Activated CD4-positive, alpha-beta T cell treated with anti-CD3 and anti-CD28 coated beads for 36 hours (primary cell): ENCODE measurements at regions not wholly inside any gene's neighbourhood (a gene's known extent, or its start where the extent isn't known, plus 50 kb on each side); places are given as distances from the start of the nearest gene placed in this dataset.

Experiments used
- ATAC-seq: fragments of 200-7000 bp; cut with Tn5 transposase; one replicate; pipeline ENCODE4 v1.10.0; 2021; ENCODE audit warnings: mild to moderate bottlenecking, moderate library complexity
- CTCF ChIA-PET: fragments of 350-600 bp; sonication (Branson Sonifier 250); formaldehyde crosslinking; loops from one replicate; lab custom pipeline; 2021; ENCODE audit warnings: antibody characterized with exemption; lab: Charles Lee
- POLR2A ChIA-PET: fragments of 350-600 bp; sonication (Branson Sonifier 250); formaldehyde crosslinking; loops from one replicate; lab custom pipeline; 2021; ENCODE audit warnings: antibody characterized with exemption, inconsistent platforms; lab: Charles Lee
- DNase-seq: peaks from one replicate; pipeline ENCODE4 v3.0.0-alpha.2; 2020
- H3K27ac Mint-ChIP-seq: one replicate; pipeline ENCODE4 v1.8.0; 2021; ENCODE audit warnings: mixed read lengths
- H3K27me3 Mint-ChIP-seq: one replicate; pipeline ENCODE4 v1.8.0; 2021; ENCODE audit warnings: mixed read lengths
- H3K36me3 Mint-ChIP-seq: one replicate; pipeline ENCODE4 v1.8.0; 2021; ENCODE audit warnings: low read depth, mixed read lengths
- H3K4me1 Mint-ChIP-seq: one replicate; pipeline ENCODE4 v1.8.0; 2021; ENCODE audit warnings: mixed read lengths
- H3K4me3 Mint-ChIP-seq: one replicate; pipeline ENCODE4 v1.8.0; 2021; ENCODE audit warnings: mild to moderate bottlenecking, moderate library complexity, mixed read lengths
- H3K9me3 Mint-ChIP-seq: one replicate; pipeline ENCODE4 v1.8.0; 2021; ENCODE audit warnings: low read depth, mixed read lengths
- intact Hi-C, 2 experiments: fragments of 100-400 bp; cut with DNase I in 1 of 2; cut with micrococcal nuclease in 1 of 2; formaldehyde crosslinking; loops; one replicate each; pipeline versions ENCODE4 v1.14.2 to v1.15.1; 2022 to 2024; cut with DNase I, micrococcal nuclease

GRCh38 chr5:24385070-24385469 lies 259.7 kb downstream of the CDH10 start:
- H3K4me3 Mint-ChIP-seq, result no peak overlapping the region
- H3K27ac Mint-ChIP-seq, result no peak overlapping the region
- DNase-seq, result no peak
- no peaks in the 10 kb centered on the region for H3K27me3 Mint-ChIP-seq
- H3K36me3 Mint-ChIP-seq, result no peaks in the 10 kb centered on the region
- intact Hi-C loops, result no loop called here
- no peaks in the 10 kb centered on the region for H3K4me1 Mint-ChIP-seq
- ChIA-PET POLR2A (no interaction called here), CTCF (interaction anchor here (0.6 kb wide), 1 partner anchor 9 kb away, joined by 3 read pairs; no protein-coding TSS in a partner anchor)
- no peak for ATAC-seq
- H3K9me3 Mint-ChIP-seq, result peaks cover 7% of the 10 kb centered on the region

- no peaks in the 10 kb centered on the region for H3K27me3 Mint-ChIP-seq
- no peaks in the 10 kb centered on the region for H3K4me1 Mint-ChIP-seq
- POLR2A ChIA-PET, result no interaction called here
- DNase-seq, result no peak
- ATAC-seq, result no peak
- CTCF ChIA-PET, result no interaction called here
- H3K36me3 Mint-ChIP-seq, result no peaks in the 10 kb centered on the region
- no peak overlapping the region for H3K27ac Mint-ChIP-seq
- peaks cover 7% of the 10 kb centered on the region for H3K9me3 Mint-ChIP-seq
- intact Hi-C loops, result no loop called here
- H3K4me3 Mint-ChIP-seq, result no peak overlapping the region
Observed at GRCh38 chr5:24385617-24386016, 259.2 kb downstream of the CDH10 start.

GRCh38 chr5:24388448-24388847 lies 256.3 kb downstream of the CDH10 start:
- Mint-ChIP-seq H3K36me3 (no peaks in the 10 kb centered on the region), H3K9me3 (peaks cover 7% of the 10 kb centered on the region), H3K4me1 (no peaks in the 10 kb centered on the region), H3K27me3 (no peaks in the 10 kb centered on the region), H3K4me3 (no peak overlapping the region), H3K27ac (no peak overlapping the region)
- ATAC-seq (no peak), DNase-seq (no peak)
- ChIA-PET POLR2A (no interaction called here), CTCF (no interaction called here)
- intact Hi-C loops, result no loop called here

GRCh38 chr5:24389968-24390367 lies 254.8 kb downstream of the CDH10 start:
- ATAC-seq, result no peak
- ChIA-PET CTCF (no interaction called here), POLR2A (no interaction called here)
- Mint-ChIP-seq H3K36me3 (no peaks in the 10 kb centered on the region), H3K9me3 (peaks cover 7% of the 10 kb centered on the region), H3K27ac (no peak overlapping the region), H3K4me1 (no peaks in the 10 kb centered on the region), H3K27me3 (no peaks in the 10 kb centered on the region), H3K4me3 (no peak overlapping the region)
- intact Hi-C loops, result no loop called here
- DNase-seq, result no peak

- CTCF ChIA-PET, result no interaction called here
- ATAC-seq, result no peak
Observed at GRCh38 chr5:24391816-24392215, 253.0 kb downstream of the CDH10 start.

GRCh38 chr5:24397601-24398000 lies 247.2 kb downstream of the CDH10 start:
- Mint-ChIP-seq H3K27ac (no peak overlapping the region), H3K4me1 (no peaks in the 10 kb centered on the region), H3K4me3 (no peak overlapping the region), H3K36me3 (no peaks in the 10 kb centered on the region), H3K27me3 (no peaks in the 10 kb centered on the region), H3K9me3 (peaks cover 20% of the 10 kb centered on the region)
- ATAC-seq (no peak), DNase-seq (no peak)
- POLR2A ChIA-PET, result no interaction called here
- intact Hi-C loops, result no loop called here
- CTCF ChIA-PET, result no interaction called here

More at GRCh38 chr5:24391816-24392215, 253.0 kb downstream of the CDH10 start:
- POLR2A ChIA-PET, result no interaction called here
- Mint-ChIP-seq H3K27me3 (no peaks in the 10 kb centered on the region), H3K4me3 (no peak overlapping the region), H3K4me1 (no peaks in the 10 kb centered on the region), H3K36me3 (no peaks in the 10 kb centered on the region), H3K9me3 (peaks cover 7% of the 10 kb centered on the region), H3K27ac (no peak overlapping the region)
- intact Hi-C loops, result no loop called here
- no peak for DNase-seq

GRCh38 chr5:24401773-24402172 lies 243.0 kb downstream of the CDH10 start:
- ChIA-PET CTCF (no interaction called here), POLR2A (no interaction called here)
- no peak for DNase-seq
- no peak overlapping the region for H3K27ac Mint-ChIP-seq
- peaks cover 25% of the 10 kb centered on the region for H3K9me3 Mint-ChIP-seq
- intact Hi-C loops, result no loop called here
- H3K4me1 Mint-ChIP-seq, result no peaks in the 10 kb centered on the region
- no peak overlapping the region for H3K4me3 Mint-ChIP-seq
- ATAC-seq, result no peak
- no peaks in the 10 kb centered on the region for H3K36me3 Mint-ChIP-seq
- no peaks in the 10 kb centered on the region for H3K27me3 Mint-ChIP-seq

GRCh38 chr5:24407466-24407865 lies 237.3 kb downstream of the CDH10 start:
- no peak overlapping the region for H3K27ac Mint-ChIP-seq
- H3K36me3 Mint-ChIP-seq, result no peaks in the 10 kb centered on the region
- peaks cover 11% of the 10 kb centered on the region for H3K9me3 Mint-ChIP-seq
- ATAC-seq, result no peak
- no peaks in the 10 kb centered on the region for H3K4me1 Mint-ChIP-seq
- intact Hi-C loops, result no loop called here
- H3K4me3 Mint-ChIP-seq, result no peak overlapping the region
- no peak for DNase-seq
- ChIA-PET POLR2A (no interaction called here), CTCF (no interaction called here)
- no peaks in the 10 kb centered on the region for H3K27me3 Mint-ChIP-seq

- POLR2A ChIA-PET, result no interaction called here
Observed at GRCh38 chr5:24428345-24428744, 216.4 kb downstream of the CDH10 start.

GRCh38 chr5:24433555-24433954 lies 211.2 kb downstream of the CDH10 start:
- no peaks in the 10 kb centered on the region for H3K27me3 Mint-ChIP-seq
- no peaks in the 10 kb centered on the region for H3K4me1 Mint-ChIP-seq
- no peak overlapping the region for H3K4me3 Mint-ChIP-seq
- no peaks in the 10 kb centered on the region for H3K36me3 Mint-ChIP-seq
- intact Hi-C loops, result no loop called here
- POLR2A ChIA-PET, result no interaction called here
- CTCF ChIA-PET, result no interaction called here
- ATAC-seq (no peak), DNase-seq (no peak)
- H3K9me3 Mint-ChIP-seq, result peaks cover 13% of the 10 kb centered on the region
- H3K27ac Mint-ChIP-seq, result no peak overlapping the region

More at GRCh38 chr5:24428345-24428744, 216.4 kb downstream of the CDH10 start:
- no peaks in the 10 kb centered on the region for H3K36me3 Mint-ChIP-seq
- no peak overlapping the region for H3K4me3 Mint-ChIP-seq
- CTCF ChIA-PET, result interaction anchor here (0.5 kb wide), 1 partner anchor 460 kb away, joined by 3 read pairs; no protein-coding TSS in a partner anchor
- H3K9me3 Mint-ChIP-seq, result peaks cover 7% of the 10 kb centered on the region
- H3K4me1 Mint-ChIP-seq, result no peaks in the 10 kb centered on the region
- no peak overlapping the region for H3K27ac Mint-ChIP-seq
- intact Hi-C loops, result no loop called here
- no peak for DNase-seq
- no peaks in the 10 kb centered on the region for H3K27me3 Mint-ChIP-seq
- no peak for ATAC-seq
